ENCODE measurements at regions not wholly inside any gene's neighbourhood (a gene's known extent, or its start where the extent isn't known, plus 50 kb on each side); places are given as distances from the start of the nearest gene placed in this dataset.
"Not testable (repeated sequence)": the region's sequence is repeated elsewhere in the genome, so short reads cannot be mapped to it uniquely, and the experiment has no call there.

DNA sequence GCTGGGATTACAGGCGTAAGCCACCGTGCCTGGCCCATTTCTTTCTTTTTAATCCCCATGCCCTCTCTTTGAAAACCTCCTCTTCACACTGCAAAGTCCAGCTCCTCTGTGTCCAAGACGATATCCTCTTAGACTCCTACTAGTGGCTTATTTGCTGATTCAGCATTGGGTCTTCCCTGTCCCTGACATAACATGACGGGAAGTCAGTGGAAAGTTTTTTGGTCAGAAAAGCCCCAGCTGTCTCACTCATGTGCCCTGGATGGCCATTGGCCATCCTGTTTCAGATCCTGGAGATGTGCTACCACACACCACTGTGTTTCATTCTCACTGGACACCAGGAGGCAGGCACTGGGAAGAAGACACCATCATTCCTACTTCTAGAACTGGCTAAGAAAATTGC is 102.6 kb upstream of the MED13L start:
- Histone ChIP-seq H3K4me2 (ENCODE audit: extremely low read depth, insufficient read depth, low read length) (no peak overlapping the region), H2AFZ (ENCODE audit: low read length) (no peak overlapping the region), H3K4me1 (ENCODE audit: control insufficient read depth, extremely low read depth, insufficient read depth, low read length) (peaks cover 32% of the 10 kb centered on the region), H3K4me3 (replicated peaks in 1 of 4; ENCODE audit: control extremely low read depth in 1 of 4, insufficient read depth in 1 of 4, low read depth in 3 of 4, low read length in 4 of 4) (no peak overlapping the region), H3K27me3 (ENCODE audit: control insufficient read depth, insufficient read depth, low read length) (no peaks in the 10 kb centered on the region), H3K9ac (ENCODE audit: insufficient read depth, low read length) (no peak overlapping the region), H4K20me1 (ENCODE audit: control insufficient read depth, extremely low read depth, insufficient read depth, low read length) (no peaks in the 10 kb centered on the region), H3K36me3 (ENCODE audit: control insufficient read depth, insufficient read depth, low read length) (no peaks in the 10 kb centered on the region), H3K79me2 (ENCODE audit: control insufficient read depth, insufficient read depth, low read length) (no peaks in the 10 kb centered on the region), H3K9me3 (ENCODE audit: control insufficient read depth, insufficient read depth, low read depth, low read length) (no peaks in the 10 kb centered on the region), H3K27ac (ENCODE audit: insufficient read depth, low read length) (no peak overlapping the region)
- no peak for TF ChIP-seq EZH2 (IDR thresholded peaks at IDR 0.05; ENCODE audit: low read length, missing control alignments)
- TF ChIP-seq, protein P1, sequence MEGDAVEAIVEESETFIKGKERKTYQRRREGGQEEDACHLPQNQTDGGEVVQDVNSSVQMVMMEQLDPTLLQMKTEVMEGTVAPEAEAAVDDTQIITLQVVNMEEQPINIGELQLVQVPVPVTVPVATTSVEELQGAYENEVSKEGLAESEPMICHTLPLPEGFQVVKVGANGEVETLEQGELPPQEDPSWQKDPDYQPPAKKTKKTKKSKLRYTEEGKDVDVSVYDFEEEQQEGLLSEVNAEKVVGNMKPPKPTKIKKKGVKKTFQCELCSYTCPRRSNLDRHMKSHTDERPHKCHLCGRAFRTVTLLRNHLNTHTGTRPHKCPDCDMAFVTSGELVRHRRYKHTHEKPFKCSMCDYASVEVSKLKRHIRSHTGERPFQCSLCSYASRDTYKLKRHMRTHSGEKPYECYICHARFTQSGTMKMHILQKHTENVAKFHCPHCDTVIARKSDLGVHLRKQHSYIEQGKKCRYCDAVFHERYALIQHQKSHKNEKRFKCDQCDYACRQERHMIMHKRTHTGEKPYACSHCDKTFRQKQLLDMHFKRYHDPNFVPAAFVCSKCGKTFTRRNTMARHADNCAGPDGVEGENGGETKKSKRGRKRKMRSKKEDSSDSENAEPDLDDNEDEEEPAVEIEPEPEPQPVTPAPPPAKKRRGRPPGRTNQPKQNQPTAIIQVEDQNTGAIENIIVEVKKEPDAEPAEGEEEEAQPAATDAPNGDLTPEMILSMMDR (conservative IDR thresholded peaks at IDR 0.05 in 1 of 2, IDR thresholded peaks at IDR 0.05 in 1 of 2; ENCODE audit: low read depth in 1 of 2, low read length in 2 of 2), result no peak
- no peak for DNase-seq (ENCODE audit: low read depth in 2 of 2)

DNA sequence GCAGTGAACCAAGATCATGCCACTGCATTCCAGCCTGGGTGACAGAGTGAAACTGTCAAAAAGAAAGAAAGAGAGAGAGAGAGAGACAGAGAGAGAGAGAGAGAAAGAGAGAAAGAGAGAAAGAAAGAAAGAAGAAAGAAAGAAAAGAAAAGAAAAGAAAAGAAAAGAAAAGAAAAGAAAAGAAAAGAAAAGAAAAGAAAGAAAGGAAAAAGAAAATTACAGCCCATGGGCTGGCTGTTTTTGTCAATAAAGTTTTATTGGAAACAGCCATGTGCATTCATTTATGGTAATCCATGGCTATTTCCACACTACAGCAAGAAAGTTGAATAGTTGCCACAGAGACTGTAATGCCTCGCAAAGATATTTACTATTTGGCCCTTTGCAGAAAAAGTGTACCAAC is 103.2 kb upstream of the MED13L start:
- not testable (repeated sequence) for H3K36me3 ChIP-seq (ENCODE audit: control insufficient read depth, insufficient read depth, low read length); H3K27me3 ChIP-seq (ENCODE audit: control insufficient read depth, insufficient read depth, low read length); H3K4me3 ChIP-seq (replicated peaks in 1 of 4; ENCODE audit: control extremely low read depth in 1 of 4, insufficient read depth in 1 of 4, low read depth in 3 of 4, low read length in 4 of 4); H3K27ac ChIP-seq (ENCODE audit: insufficient read depth, low read length); H3K9me3 ChIP-seq (ENCODE audit: control insufficient read depth, insufficient read depth, low read depth, low read length); H3K9ac ChIP-seq (ENCODE audit: insufficient read depth, low read length); H4K20me1 ChIP-seq (ENCODE audit: control insufficient read depth, extremely low read depth, insufficient read depth, low read length); H3K79me2 ChIP-seq (ENCODE audit: control insufficient read depth, insufficient read depth, low read length); H3K4me2 ChIP-seq (ENCODE audit: extremely low read depth, insufficient read depth, low read length); H2AFZ ChIP-seq (ENCODE audit: low read length)
- peaks cover 32% of the 10 kb centered on the region for H3K4me1 ChIP-seq (ENCODE audit: control insufficient read depth, extremely low read depth, insufficient read depth, low read length)
- DNase-seq (ENCODE audit: low read depth in 2 of 2), result peak in 1 of 2 donors; percentile 18

DNA sequence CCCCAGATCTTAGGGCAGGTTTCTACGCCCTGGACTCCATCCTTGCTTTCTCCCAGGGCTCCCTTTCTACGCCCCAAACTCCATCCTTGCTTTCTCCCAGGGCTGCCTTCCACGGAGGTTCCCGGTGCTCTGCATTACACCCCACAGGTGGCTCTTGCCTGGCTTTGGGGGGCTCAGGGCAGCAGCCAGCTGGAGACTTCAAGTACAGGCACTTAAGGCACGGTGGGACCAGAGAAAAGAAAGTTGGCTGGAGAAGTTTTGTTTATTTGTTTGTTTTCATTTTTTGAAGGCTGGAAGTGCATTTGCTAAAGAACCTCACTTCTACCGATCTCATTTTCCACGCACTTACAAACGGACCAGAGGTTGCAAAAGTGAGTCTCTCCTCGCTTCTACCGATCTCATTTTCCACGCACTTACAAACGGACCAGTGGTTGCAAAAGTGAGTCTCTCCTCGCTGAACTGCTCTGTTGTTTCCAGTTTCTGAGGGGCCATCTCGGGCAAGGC is 103.8 kb upstream of the MED13L start:
- TF ChIP-seq, protein P1 (conservative IDR thresholded peaks at IDR 0.05 in 1 of 2, IDR thresholded peaks at IDR 0.05 in 1 of 2; ENCODE audit: low read depth in 1 of 2, low read length in 2 of 2), result no peak
- no peaks in the 10 kb centered on the region for H4K20me1 ChIP-seq (ENCODE audit: control insufficient read depth, extremely low read depth, insufficient read depth, low read length)
- no peak overlapping the region for H3K4me3 ChIP-seq (replicated peaks in 1 of 4; ENCODE audit: control extremely low read depth in 1 of 4, insufficient read depth in 1 of 4, low read depth in 3 of 4, low read length in 4 of 4)
- H3K4me2 ChIP-seq (ENCODE audit: extremely low read depth, insufficient read depth, low read length), result peak overlapping the region; percentile 74
- no peak for DNase-seq (ENCODE audit: low read depth in 2 of 2)
- H3K27ac ChIP-seq (ENCODE audit: insufficient read depth, low read length), result peak overlapping the region; percentile 95
- no peaks in the 10 kb centered on the region for H3K9me3 ChIP-seq (ENCODE audit: control insufficient read depth, insufficient read depth, low read depth, low read length)
- H3K9ac ChIP-seq (ENCODE audit: insufficient read depth, low read length), result peak overlapping the region; percentile 44
- H3K4me1 ChIP-seq (ENCODE audit: control insufficient read depth, extremely low read depth, insufficient read depth, low read length), result peaks cover 27% of the 10 kb centered on the region
- H3K27me3 ChIP-seq (ENCODE audit: control insufficient read depth, insufficient read depth, low read length), result no peaks in the 10 kb centered on the region
- peak overlapping the region; percentile 11 for H2AFZ ChIP-seq (ENCODE audit: low read length)
- no peaks in the 10 kb centered on the region for H3K79me2 ChIP-seq (ENCODE audit: control insufficient read depth, insufficient read depth, low read length)
- H3K36me3 ChIP-seq (ENCODE audit: control insufficient read depth, insufficient read depth, low read length), result no peaks in the 10 kb centered on the region

Data from fibroblast of lung (primary cell).